ENCODE measurements at regions not wholly inside any gene's neighbourhood (a gene's known extent, or its start where the extent isn't known, plus 50 kb on each side); places are given as distances from the start of the nearest gene placed in this dataset.

GRCh38 chr18:29002747-29003146 is 825.8 kb upstream of the CDH2 start (continued):
- TF ChIP-seq RXRA (IDR thresholded peaks at IDR 0.05; ENCODE audit: insufficient read depth, low read depth, low read length) (no peak), SRF (IDR thresholded peaks at IDR 0.05; ENCODE audit: low read depth, low read length) (no peak), CREB1 (IDR thresholded peaks at IDR 0.05) (no peak), PHF8 (conservative IDR thresholded peaks at IDR 0.05; ENCODE audit: low read depth, low read length) (no peak), ASH2L (IDR thresholded peaks at IDR 0.05; ENCODE audit: low read length) (no peak), HDAC6 (IDR thresholded peaks at IDR 0.05; ENCODE audit: low read depth, low read length) (no peak)
